ENCODE measurements at regions not wholly inside any gene's neighbourhood (a gene's known extent, or its start where the extent isn't known, plus 50 kb on each side); places are given as distances from the start of the nearest gene placed in this dataset.

GRCh38 chr1:5488448-5488847 lies 503.8 kb downstream of the NPHP4 start:
- Mint-ChIP-seq H3K27me3 (ENCODE audit: low read depth) (peaks cover 40% of the 10 kb centered on the region), H3K9me3 (no peaks in the 10 kb centered on the region), H3K4me3 (no peak overlapping the region), H3K4me1 (peaks cover 2% of the 10 kb centered on the region), H3K36me3 (ENCODE audit: low read depth) (no peaks in the 10 kb centered on the region), H3K27ac (no peak overlapping the region)
- no peak for TF ChIP-seq CTCF (IDR thresholded peaks at IDR 0.05; ENCODE audit: unreplicated experiment in 3 of 3)

- Mint-ChIP-seq H3K9me3 (no peaks in the 10 kb centered on the region), H3K27ac (no peak overlapping the region), H3K27me3 (ENCODE audit: low read depth) (peaks cover 57% of the 10 kb centered on the region), H3K4me1 (no peaks in the 10 kb centered on the region), H3K4me3 (no peak overlapping the region), H3K36me3 (ENCODE audit: low read depth) (no peaks in the 10 kb centered on the region)
- TF ChIP-seq CTCF (IDR thresholded peaks at IDR 0.05; ENCODE audit: unreplicated experiment in 3 of 3): no peak
Measured at GRCh38 chr1:5485968-5486696, 506.1 kb downstream of the NPHP4 start.

GRCh38 chr1:5485436-5485835 lies 506.8 kb downstream of the NPHP4 start:
- TF ChIP-seq CTCF (IDR thresholded peaks at IDR 0.05; ENCODE audit: unreplicated experiment in 3 of 3): no peak
- peaks cover 58% of the 10 kb centered on the region for H3K27me3 Mint-ChIP-seq (ENCODE audit: low read depth)
- no peaks in the 10 kb centered on the region for H3K4me1 Mint-ChIP-seq
- H3K36me3 Mint-ChIP-seq (ENCODE audit: low read depth): no peaks in the 10 kb centered on the region
- no peak overlapping the region for H3K27ac Mint-ChIP-seq
- H3K9me3 Mint-ChIP-seq: no peaks in the 10 kb centered on the region
- H3K4me3 Mint-ChIP-seq: no peak overlapping the region

GRCh38 chr1:5484451-5485165 lies 507.6 kb downstream of the NPHP4 start:
- no peaks in the 10 kb centered on the region for H3K9me3 Mint-ChIP-seq
- TF ChIP-seq CTCF (IDR thresholded peaks at IDR 0.05; ENCODE audit: unreplicated experiment in 3 of 3): no peak
- H3K27me3 Mint-ChIP-seq (ENCODE audit: low read depth): peaks cover 59% of the 10 kb centered on the region
- H3K27ac Mint-ChIP-seq: no peak overlapping the region
- H3K4me1 Mint-ChIP-seq: no peaks in the 10 kb centered on the region
- H3K36me3 Mint-ChIP-seq (ENCODE audit: low read depth): no peaks in the 10 kb centered on the region
- H3K4me3 Mint-ChIP-seq: no peak overlapping the region

- Mint-ChIP-seq H3K4me3 (no peak overlapping the region), H3K27me3 (ENCODE audit: low read depth) (peaks cover 75% of the 10 kb centered on the region), H3K4me1 (peaks cover 4% of the 10 kb centered on the region), H3K36me3 (ENCODE audit: low read depth) (no peaks in the 10 kb centered on the region), H3K9me3 (no peaks in the 10 kb centered on the region), H3K27ac (no peak overlapping the region)
- peak in 2 of 3 experiments; percentile 14 to 17 for TF ChIP-seq CTCF (IDR thresholded peaks at IDR 0.05; ENCODE audit: unreplicated experiment in 3 of 3)
Measured at GRCh38 chr1:5481889-5482288, 510.3 kb downstream of the NPHP4 start.
